GM21526 (cell line): ENCODE measurements at regions not wholly inside any gene's neighbourhood (a gene's known extent, or its start where the extent isn't known, plus 50 kb on each side); places are given as distances from the start of the nearest gene placed in this dataset.

Experiments used
- ATAC-seq: cut with Tn5 transposase; IDR thresholded peaks from one replicate; pipeline ENCODE4 v1.9.1; 2021; ENCODE audit warnings: moderate library complexity; ENCODE audit not compliant: unreplicated experiment, low FRiP score

DNA sequence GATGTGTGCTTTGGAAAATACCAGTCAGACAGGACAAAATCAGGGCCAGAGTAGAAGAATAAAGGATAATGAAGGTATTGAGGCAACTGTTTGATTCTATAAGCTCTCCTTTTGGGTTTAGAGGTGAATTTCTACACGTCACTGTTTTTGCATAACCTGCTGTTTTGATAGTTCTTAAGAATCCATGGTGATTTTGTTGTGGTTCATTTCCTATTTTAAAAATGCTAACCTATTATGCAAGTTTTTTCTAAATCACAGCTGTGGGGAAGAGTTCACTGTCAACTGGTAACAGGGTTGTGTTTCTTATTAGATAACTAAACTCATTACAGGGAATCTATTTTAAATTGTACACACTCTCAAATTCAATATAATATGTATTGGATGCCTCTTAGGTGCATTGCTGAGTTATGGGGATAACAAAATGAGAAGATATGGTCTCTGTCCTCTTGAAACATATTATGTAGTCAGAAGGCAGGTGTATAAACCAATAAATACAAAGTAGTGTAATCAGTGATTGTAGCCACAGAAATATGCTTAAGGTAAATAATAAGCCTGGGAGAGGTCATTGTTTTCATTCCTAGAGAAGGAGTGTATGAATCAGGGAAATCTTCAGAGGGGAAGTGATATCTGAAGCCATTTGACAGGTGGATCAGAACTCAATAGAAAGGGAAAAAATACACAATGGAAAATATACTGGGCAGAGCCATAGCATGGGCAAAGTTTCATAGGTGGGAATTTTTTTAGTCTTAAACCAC, 192.5 kb downstream of the FAT3 start:
- no peak for ATAC-seq

- ATAC-seq: no peak
These were observed 198.8 kb downstream of the FAT3 start for GRCh38 chr11:92423115-92424034.

DNA sequence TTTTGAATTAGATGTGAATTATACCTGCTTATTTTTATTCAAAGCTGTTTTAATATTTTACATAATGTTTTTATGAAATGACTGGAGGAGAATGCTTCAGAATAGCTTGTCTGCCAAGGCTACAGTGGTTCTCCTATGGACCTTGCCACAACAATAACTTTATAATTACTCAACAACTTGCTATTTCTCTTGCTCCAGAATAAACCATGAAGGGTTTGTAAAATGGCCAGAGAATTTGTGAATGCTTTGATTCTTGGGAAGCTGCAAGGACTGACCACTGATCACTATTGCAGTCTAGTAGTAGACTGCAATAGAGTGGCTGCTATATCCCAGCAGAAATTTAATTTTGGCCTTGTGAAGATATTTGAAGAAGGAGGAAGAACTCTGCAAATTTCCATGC, 199.7 kb downstream of the FAT3 start:
- no peak for ATAC-seq

DNA sequence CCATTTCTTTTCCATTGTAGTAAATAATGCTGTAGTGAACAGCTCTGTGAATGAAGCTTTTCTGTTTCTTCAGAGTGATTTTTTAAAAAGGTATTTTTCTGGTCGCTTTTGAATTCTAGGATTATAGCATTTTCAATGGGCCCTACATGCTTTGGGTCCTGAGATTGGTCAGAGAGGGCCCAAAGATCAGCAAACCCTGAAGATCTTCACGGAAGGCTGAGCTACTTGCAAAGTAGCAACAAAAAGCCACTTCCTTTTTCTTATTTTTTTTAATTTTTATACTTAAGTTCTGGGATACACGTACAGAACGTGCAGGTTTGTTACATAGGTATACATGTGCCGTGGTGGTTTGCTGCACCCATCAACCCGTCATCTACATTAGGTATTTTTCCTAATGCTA, 200.5 kb downstream of the FAT3 start:
- no peak for ATAC-seq

DNA sequence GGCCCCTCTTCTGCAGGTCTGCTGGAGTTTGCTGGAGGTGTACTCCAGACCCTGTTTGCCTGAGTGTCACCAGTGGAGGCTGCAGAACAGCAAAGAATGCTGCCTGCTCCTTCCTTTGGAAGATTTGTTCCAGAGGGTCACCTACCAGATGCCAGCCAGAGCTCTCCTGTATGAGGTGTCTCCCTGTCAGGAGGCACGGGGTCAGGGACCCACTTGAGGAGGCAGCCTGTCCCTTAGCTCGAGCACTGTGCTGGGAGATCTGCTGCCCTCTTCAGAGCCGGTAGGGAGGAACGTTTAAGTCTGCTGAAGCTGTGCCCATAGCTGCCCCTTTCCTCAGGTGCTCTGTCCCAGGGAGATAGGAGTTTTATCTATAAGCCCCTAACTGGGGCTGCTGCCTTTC, 207.9 kb downstream of the FAT3 start:
- ATAC-seq: no peak

GRCh38 chr11:92436034-92436920, 211.7 kb downstream of the FAT3 start:
- ATAC-seq: no peak

GRCh38 chr11:92439133-92439532, 214.5 kb downstream of the FAT3 start:
- no peak for ATAC-seq

- no peak for ATAC-seq
These were observed 216.3 kb downstream of the FAT3 start for GRCh38 chr11:92440701-92441442.

DNA sequence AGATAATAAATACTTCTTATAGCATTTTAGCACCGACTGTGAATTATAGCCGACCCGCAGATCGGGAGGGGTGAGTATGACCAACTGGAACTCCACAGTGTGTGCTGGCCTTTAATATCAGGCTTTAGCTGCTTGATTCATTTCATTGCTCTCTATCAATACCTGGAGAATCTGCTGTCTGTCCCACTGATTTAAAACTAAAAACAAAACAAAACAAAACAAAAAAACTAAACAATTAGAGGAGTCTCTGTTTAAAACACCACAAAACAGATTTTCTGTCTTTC, 216.8 kb downstream of the FAT3 start:
- no peak for ATAC-seq

GRCh38 chr11:92443199-92443598, 218.6 kb downstream of the FAT3 start:
- ATAC-seq: no peak

DNA sequence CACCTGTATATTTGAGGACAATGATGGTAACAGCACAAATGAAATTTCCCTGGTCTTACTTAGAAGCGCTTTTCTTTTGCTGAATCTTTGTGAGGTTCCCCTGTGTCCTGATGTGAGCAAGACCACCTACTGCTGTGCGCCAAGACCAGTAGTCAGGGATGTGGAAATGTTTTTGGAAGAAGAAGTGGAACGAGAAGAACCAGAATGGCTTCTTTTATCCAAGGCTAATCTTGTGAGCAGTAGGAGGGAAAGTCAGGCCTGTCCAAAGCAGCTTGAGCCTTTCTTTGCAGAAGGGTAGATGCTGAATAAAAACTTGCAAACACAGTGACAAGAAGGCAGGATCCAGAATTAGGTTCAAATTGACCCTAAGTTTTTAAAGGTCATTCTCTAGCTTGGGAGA, 223.0 kb downstream of the FAT3 start:
- no peak for ATAC-seq

DNA sequence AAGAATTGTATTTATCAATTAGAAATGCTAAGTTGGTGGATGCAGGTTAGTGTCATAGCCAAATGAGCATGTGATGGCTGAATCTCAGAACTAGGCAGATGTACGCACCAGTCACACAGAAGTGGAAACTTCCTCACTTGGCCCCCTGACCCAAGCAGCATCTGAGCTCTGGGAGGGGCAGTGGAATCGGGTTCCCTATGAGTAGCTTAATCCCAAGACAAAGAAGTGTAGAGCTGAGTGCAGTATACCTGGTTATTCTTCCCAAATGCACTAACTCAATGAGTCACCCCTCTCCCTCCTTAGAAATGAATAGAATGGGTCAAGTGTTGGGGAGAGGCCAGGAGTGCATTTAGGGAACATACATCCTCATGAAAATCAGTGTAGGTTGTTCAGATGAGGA, 224.6 kb downstream of the FAT3 start:
- no peak for ATAC-seq

DNA sequence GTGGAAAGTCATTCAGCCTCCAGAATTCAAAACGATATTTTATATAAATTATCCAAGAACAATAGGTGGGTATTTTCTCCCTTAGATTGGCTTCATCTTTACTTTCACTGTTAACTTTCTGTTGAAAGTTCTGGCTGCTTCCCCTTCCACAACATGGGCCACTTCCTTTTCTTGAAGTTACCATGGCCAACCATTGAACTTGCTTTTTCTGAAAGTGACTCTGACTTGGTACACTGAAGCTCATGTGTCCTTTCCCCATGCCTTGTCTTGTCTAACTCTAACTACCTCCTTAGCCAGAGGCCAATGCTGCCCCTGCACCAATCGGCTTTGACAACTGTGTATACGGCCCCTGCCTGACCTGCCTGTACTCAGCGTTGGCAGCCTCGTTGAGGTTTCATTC, 225.2 kb downstream of the FAT3 start:
- ATAC-seq: no peak

GRCh38 chr11:92451063-92451462, 226.4 kb downstream of the FAT3 start:
- ATAC-seq: no peak

- peak; percentile 68 for ATAC-seq
These were observed 228.4 kb downstream of the FAT3 start for GRCh38 chr11:92453055-92453454.

- no peak for ATAC-seq
These were observed 230.7 kb downstream of the FAT3 start for GRCh38 chr11:92455210-92455790.

- ATAC-seq: no peak
These were observed 232.6 kb downstream of the FAT3 start for GRCh38 chr11:92457250-92457649.

DNA sequence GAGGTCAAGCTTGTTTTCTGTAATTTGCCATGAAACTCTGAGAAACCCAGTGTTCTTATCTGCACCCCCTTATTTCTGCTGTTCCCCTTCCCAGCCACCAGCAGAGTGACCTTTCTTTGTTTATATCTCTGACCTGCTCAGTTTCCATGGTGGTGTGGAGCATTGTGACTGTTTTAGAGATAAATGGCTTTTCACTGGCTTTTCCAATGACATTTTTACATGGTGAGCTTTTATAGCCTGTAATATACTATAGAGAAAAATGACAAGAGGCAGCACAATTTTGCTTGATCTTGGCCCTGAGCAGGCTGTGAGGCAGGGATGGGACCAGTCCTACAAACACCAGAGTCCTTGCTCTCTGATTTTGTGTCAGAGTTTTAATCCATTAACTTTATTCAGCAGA, 233.9 kb downstream of the FAT3 start:
- ATAC-seq: no peak

GRCh38 chr11:92460213-92460612, 235.6 kb downstream of the FAT3 start:
- no peak for ATAC-seq

GRCh38 chr11:92461447-92461846, 236.8 kb downstream of the FAT3 start:
- ATAC-seq: no peak
